Ectodermal cell (in vitro differentiated cells): ENCODE measurements at regions not wholly inside any gene's neighbourhood (a gene's known extent, or its start where the extent isn't known, plus 50 kb on each side); places are given as distances from the start of the nearest gene placed in this dataset.

Source experiments
- H3K27ac ChIP-seq: 2 replicates; pipeline ENCODE4 v1.7.0; 2013; ENCODE audit warnings: mild to moderate bottlenecking, low read depth, low read length; ENCODE audit not compliant: insufficient read depth, poor library complexity, severe bottlenecking
- H3K27me3 ChIP-seq: 2 replicates; pipeline ENCODE4 v1.7.0; 2013; ENCODE audit warnings: mild to moderate bottlenecking, low read length; ENCODE audit not compliant: insufficient read depth, control insufficient read depth, poor library complexity, severe bottlenecking
- H3K36me3 ChIP-seq: one replicate; pipeline ENCODE4 v1.7.0; 2013; ENCODE audit warnings: low read length; ENCODE audit not compliant: control insufficient read depth, insufficient read depth
- H3K4me1 ChIP-seq: one replicate; pipeline ENCODE4 v1.7.0; 2013; ENCODE audit warnings: low read length; ENCODE audit not compliant: control insufficient read depth, insufficient read depth
- H3K4me3 ChIP-seq: 2 replicates; pipeline ENCODE4 v1.7.0; 2013; ENCODE audit warnings: low read depth, low read length, control low read depth; ENCODE audit not compliant: insufficient read depth
- H3K9me3 ChIP-seq: 2 replicates; pipeline ENCODE4 v1.7.0; 2013; ENCODE audit warnings: mild to moderate bottlenecking, low read length, moderate library complexity; ENCODE audit not compliant: control insufficient read depth
- WGBS, 2 experiments: methylation state at CpG; one replicate each; pipeline ENCODE4 v1.1.7; 2013; ENCODE audit warnings: missing lambda C conversion rate in 2 of 2; 5-methylcytosine and 5-hydroxymethylcytosine counted together

DNA sequence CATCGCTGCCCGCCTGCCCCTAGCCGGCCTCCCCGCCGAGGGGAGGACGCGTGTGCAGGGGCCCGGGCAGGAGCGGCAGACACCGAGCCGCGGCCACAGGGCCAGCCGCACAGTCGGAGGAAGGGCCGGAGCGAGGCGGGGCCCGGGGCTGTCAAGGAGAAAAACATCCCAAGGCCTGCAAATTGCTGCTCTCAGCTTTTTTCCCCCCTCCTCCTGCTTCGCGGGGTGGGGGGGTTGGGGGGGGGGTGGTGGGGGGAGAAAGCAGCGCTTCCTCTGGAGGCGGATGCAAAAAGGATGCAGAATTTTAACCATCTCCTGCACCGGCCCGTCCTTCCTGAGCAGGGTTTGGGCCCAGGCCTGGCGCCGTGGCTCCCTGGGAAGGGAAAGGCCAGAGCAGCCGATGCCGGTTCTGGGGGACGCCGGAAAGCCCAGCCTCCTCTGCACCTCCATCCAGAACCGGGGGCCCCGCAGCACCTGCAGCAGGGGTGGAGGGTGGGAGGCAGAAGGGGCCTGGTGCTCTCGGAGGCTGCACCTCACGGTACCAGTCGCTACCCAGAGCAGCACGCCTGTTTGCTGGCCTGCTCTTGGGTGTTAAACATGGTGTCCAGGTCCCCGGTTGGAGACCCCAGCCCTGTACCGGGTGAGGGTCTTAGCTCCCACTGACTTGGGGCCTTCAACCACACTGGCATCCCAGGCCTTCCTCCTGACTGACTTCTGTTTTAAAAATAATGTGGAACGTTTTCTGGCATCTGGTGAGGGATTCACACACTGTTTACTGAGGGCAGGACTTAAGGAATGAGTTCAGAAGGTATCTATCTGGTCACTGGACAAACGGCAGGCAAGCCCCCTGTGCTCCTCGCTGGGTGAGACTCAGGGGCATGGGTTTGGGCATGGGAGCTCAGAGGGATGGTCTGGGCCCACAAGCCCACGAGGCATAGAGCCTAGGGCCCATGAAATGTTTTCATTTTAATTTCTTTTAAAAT, 77.4 kb upstream of the WNT7B start:
- Histone ChIP-seq H3K4me3 (no peak overlapping the region), H3K27ac (no peak overlapping the region), H3K36me3 (no peaks in the 10 kb centered on the region), H3K27me3 (peaks cover 87% of the 10 kb centered on the region), H3K4me1 (no peaks in the 10 kb centered on the region), H3K9me3 (no peaks in the 10 kb centered on the region)
- 93 to 95% methylated on average over 39 to 40 of the region's 42 CpGs for WGBS, 2 experiments

DNA sequence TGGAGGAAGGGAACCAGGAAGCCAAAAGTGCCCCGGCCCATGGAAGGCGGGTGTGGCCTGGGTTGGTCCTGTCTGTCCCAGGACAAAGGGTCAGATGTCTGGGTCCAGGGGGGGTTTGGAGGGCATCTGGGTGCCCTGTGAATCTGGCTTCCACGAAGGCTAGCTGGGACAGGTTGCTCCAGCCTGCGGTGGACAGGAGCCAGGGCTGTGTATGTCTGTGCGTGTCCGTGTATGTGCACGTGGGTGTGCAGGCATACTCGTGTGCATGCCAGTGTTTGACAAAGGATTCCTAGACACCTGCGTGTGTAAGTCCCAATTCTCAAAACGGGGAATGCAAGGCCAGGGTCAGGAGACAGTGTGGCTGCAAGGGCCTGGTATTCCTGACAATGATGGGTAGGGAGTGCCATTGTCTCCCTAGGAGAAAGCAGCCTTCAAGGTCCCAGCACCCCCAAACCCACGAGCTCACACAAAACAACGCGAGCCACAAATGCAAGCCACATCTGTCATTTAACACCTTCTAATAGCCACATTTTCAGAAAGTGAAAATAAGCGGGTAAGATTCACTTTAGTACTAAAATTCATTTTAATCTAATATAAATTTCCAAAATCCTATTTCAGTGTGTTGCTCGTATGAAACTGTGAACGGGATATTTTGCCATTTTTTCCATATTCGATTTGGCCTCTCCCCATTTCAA, 78.4 kb upstream of the WNT7B start:
- WGBS, 2 experiments, result 94 to 95% methylated on average over 17 of the region's 17 CpGs
- peaks cover 87% of the 10 kb centered on the region for H3K27me3 ChIP-seq
- H3K9me3 ChIP-seq, result no peaks in the 10 kb centered on the region
- no peak overlapping the region for H3K4me3 ChIP-seq
- no peaks in the 10 kb centered on the region for H3K36me3 ChIP-seq
- H3K4me1 ChIP-seq, result no peaks in the 10 kb centered on the region
- H3K27ac ChIP-seq, result no peak overlapping the region

DNA sequence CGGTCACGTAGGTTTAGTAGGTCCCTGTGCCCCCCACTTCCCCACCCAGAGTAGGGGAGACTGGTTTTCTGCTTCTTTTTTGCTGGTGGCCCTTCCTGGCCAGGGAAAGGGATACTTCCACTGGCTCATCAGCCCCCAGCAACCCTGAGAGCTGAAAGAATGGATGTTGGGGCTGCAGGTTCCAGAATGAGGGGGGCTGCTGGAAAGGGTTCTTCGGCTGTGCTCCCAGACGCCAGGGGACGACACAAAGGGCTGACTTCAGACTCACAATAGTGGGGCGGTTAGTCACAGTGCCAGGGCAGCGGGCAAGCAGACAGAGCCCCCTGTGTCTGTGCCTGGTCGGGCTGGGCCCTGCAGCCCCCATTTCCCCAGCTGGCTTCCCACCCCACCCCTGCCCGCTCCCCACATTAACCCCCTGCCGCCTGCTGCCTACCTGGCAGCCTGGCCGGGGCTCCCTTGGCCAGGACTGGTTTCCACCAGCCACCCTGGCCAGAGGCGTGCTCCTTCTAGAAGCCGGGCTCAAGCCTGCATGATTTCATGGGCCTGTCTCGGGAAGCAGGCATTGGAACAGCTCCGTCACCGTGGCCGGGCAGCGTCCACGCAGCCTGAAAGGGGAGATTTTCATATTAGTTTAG, 79.1 kb upstream of the WNT7B start:
- Histone ChIP-seq H3K27me3 (peaks cover 87% of the 10 kb centered on the region), H3K4me3 (no peak overlapping the region)

DNA sequence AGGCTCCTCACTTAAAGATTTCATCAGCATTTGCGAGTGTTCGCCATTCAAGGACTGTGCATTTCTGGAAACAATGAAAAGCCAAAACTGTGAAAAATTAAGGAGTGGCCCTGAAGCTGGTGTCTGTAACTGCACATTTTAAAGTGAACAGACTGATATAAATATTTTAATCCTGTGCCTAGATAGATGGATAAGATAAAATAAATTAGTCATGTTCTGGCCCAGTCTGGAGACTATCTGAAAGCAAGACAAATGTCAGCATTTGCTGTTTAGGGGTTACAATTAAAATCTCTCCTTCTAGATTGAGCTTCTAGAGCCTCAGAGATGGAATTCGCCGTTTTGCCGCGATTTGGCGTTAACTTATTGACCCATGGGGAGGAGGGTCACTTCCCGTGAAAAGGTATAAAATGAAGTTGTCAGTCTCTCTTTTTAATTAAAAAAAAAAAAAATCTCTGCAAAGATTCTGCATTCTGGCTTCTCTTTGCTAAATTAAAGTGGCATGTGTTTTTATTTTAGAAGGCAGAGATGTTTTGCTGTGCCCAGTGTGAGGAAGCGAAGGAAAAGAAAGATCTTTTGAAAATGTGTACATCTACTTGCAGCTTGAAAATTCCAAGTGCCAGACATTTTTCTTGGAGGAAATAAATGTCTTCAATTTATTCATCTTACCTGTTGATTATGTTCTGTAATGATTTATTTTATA, 79.7 kb upstream of the WNT7B start:
- Histone ChIP-seq H3K4me3 (no peak overlapping the region), H3K27me3 (peaks cover 88% of the 10 kb centered on the region), H3K9me3 (no peaks in the 10 kb centered on the region), H3K27ac (no peak overlapping the region), H3K4me1 (no peaks in the 10 kb centered on the region), H3K36me3 (no peaks in the 10 kb centered on the region)
- WGBS, 2 experiments, result 91 to 95% methylated on average over 7 to 9 of the region's 9 CpGs

More for the DNA sequence above, 79.1 kb upstream of the WNT7B start:
- H3K4me1 ChIP-seq, result no peaks in the 10 kb centered on the region
- no peaks in the 10 kb centered on the region for H3K36me3 ChIP-seq
- no peak overlapping the region for H3K27ac ChIP-seq
- H3K9me3 ChIP-seq, result no peaks in the 10 kb centered on the region
- 90 to 92% methylated on average over 19 of the region's 19 CpGs for WGBS, 2 experiments

DNA sequence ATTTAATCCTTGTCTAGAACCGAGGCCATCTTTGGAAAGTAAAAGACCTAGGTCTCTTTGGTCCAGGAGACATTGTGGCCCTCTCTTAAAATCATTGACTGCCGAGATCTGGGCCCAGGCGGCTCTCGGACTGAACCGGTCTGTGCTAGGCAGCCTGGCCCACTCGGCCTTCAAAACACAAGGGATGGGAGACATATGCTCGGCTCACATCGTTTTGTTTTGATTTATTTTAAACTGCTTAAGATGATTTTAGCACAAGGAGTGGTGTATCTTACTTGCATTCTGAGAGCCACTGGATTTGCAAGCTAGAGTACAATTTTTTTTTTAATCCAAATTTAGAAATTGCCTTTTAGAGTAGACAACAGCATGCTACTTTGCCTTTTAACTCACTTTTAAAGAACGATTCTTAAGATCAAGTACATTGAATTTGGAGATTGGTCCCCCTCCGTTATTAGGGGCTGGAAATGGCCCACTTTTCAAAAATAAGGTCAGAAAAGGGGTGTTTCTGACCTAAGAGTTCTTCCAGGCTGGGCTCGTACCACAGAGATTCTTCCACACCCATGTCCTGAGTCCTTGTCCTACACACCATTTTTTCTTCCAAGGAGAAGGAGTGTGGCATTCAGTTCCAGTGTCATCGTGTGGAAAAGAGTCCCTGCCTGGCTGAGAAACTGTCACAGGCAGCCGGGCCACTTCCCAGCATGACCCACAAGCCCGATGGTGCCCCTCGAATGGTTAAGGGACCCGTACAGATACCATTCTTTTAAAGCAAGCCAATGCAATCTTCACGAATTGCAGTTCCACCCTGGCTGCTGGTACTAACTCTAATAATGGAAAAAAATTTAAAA, 80.5 kb upstream of the WNT7B start:
- Histone ChIP-seq H3K36me3 (no peaks in the 10 kb centered on the region), H3K9me3 (no peaks in the 10 kb centered on the region), H3K4me1 (no peaks in the 10 kb centered on the region), H3K4me3 (no peak overlapping the region), H3K27ac (no peak overlapping the region), H3K27me3 (peaks cover 89% of the 10 kb centered on the region)
- WGBS, 2 experiments, result 91 to 92% methylated on average over 17 of the region's 17 CpGs

DNA sequence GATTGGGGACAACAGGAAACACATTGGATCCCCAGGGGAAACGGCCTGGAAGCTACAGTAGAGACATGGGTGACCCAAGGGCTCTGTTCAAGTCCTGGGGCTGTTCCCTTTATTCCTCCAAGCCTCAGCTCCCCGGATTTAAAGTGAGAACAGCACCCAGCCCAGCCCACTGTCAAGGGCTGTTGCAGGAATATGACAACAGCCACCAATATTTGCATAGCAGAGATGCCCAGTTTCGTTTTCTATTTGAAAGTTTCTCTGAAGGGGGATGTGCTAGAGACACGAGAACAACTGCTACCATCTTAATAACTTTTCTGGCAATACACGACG, 81.1 kb upstream of the WNT7B start:
- Histone ChIP-seq H3K4me3 (no peak overlapping the region), H3K27ac (no peak overlapping the region), H3K27me3 (peaks cover 89% of the 10 kb centered on the region), H3K4me1 (no peaks in the 10 kb centered on the region), H3K9me3 (no peaks in the 10 kb centered on the region), H3K36me3 (no peaks in the 10 kb centered on the region)
- 87 to 88% methylated on average over 4 of the region's 6 CpGs for WGBS, 2 experiments

DNA sequence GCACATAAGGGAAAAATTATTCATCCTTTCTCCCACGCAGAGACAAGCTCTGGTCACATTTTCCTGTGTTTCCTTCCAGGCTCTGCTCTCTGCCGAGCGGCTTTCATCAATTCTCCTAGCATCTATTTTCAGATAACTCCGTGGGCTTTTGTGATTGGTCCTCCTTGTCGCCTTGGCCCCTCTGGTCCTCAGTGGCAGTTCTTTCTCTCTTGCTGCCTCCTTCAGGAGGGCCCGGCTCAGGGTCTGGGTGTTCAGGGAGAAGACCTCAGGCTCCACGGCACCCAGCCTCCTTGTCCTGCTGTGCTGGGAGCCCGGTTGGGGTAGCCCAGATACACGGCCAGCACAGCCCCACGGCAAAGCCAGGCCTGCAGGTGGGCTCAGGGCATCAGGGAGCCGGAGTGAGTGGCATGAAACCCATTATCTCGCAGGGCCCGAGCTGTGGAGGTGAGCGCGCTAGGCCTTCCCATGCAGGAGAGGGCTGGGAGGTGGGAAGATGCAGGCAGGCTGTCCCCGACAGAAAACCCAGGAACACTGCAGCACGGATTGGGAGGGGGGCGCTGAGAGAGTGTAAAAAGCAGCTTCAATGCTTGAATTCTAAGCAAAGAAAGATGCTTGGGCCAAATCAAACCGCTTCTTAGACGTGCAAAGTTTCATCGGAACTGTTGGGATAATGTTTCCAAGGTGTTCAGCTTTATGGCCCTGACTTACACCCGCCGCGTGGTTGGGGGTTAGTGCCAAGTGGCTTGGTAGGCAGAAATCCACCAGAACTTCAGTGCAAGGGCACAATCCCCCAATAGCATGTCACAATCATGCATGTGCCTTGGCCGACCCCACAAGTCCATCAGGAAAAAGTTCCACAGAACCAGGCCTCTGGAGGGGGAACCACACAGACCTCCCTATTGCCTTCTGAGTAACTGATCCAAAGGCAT, 81.9 kb upstream of the WNT7B start:
- H3K27ac ChIP-seq, result no peak overlapping the region
- WGBS, 2 experiments, result 92% methylated on average over 25 of the region's 25 CpGs
- no peaks in the 10 kb centered on the region for H3K4me1 ChIP-seq
- no peaks in the 10 kb centered on the region for H3K9me3 ChIP-seq
- no peaks in the 10 kb centered on the region for H3K36me3 ChIP-seq
- peaks cover 96% of the 10 kb centered on the region for H3K27me3 ChIP-seq
- H3K4me3 ChIP-seq, result no peak overlapping the region

DNA sequence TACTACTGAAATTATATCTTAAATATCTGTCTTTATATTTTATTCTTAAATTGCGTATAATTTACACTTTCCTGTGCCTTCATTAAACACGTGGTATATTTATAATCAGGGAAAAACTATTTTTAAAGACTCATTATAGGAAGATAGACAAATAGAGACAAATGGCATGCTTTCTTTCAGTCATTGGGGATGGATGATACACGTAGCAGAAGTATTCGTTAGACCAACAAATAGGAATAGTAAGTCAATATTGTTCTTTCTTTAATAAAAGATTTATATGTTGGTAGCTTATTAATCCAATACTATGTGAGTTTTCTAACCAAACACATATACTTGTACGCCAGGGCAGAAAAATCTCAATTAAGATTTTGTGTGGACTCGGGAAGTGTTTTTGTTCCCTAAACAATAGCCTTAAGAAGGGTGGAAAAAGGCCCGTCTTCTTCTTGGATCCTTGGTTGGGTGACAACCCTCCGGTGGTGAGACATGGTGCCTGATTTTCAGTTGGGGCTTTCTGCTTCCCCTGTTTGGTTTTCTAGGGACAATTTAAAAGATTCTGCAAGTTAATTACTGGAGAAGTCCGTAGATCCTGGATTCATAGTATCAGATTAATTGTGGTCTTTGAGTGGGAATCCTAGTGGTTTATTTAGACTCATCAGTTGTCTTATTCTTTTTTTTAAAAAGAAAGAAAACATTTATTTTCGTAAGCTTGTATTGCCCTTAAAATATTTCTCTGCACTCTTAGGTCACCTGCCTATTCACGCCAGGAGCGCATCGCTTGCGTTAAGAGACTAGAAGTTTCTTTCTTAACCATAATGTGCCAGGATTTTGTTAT, 83.5 kb upstream of the WNT7B start:
- peaks cover 100% of the 10 kb centered on the region for H3K27me3 ChIP-seq
- 81 to 83% methylated on average over 10 to 13 of the region's 14 CpGs for WGBS, 2 experiments
- H3K36me3 ChIP-seq, result no peaks in the 10 kb centered on the region
- H3K9me3 ChIP-seq, result no peaks in the 10 kb centered on the region
- H3K4me1 ChIP-seq, result no peaks in the 10 kb centered on the region
- H3K4me3 ChIP-seq, result no peak overlapping the region
- no peak overlapping the region for H3K27ac ChIP-seq
